DMS153 treated with DMSO at 0.1 percent for 48 hours (cell line): ENCODE measurements at regions not wholly inside any gene's neighbourhood (a gene's known extent, or its start where the extent isn't known, plus 50 kb on each side); places are given as distances from the start of the nearest gene placed in this dataset.

Experiments
- DNase-seq: peaks from one replicate; lab custom pipeline; 2025; ENCODE audit not compliant: unreplicated experiment; lab: John Stamatoyannopoulos, UW

GRCh38 chr18:28584731-28585130 is 407.8 kb upstream of the CDH2 start:
- no peak for DNase-seq

- DNase-seq: no peak
Observed at GRCh38 chr18:28582724-28583123, 405.8 kb upstream of the CDH2 start.

GRCh38 chr18:28581521-28582071 is 404.7 kb upstream of the CDH2 start:
- peak; percentile 28 for DNase-seq

GRCh38 chr18:28576941-28577340 is 400.0 kb upstream of the CDH2 start:
- no peak for DNase-seq

- DNase-seq: no peak
Observed at GRCh38 chr18:28575123-28575522, 398.2 kb upstream of the CDH2 start.

- DNase-seq: no peak
Observed at GRCh38 chr18:28574175-28574574, 397.2 kb upstream of the CDH2 start.

- DNase-seq: no peak
Observed at GRCh38 chr18:28571929-28572328, 395.0 kb upstream of the CDH2 start.

GRCh38 chr18:28560331-28560730 is 383.4 kb upstream of the CDH2 start:
- DNase-seq: no peak

GRCh38 chr18:28559511-28559910 is 382.6 kb upstream of the CDH2 start:
- no peak for DNase-seq

- no peak for DNase-seq
Observed at GRCh38 chr18:28541934-28542333, 365.0 kb upstream of the CDH2 start.

GRCh38 chr18:28541276-28541930 is 364.5 kb upstream of the CDH2 start:
- no peak for DNase-seq

- DNase-seq: no peak
Observed at GRCh38 chr18:28529644-28530043, 352.7 kb upstream of the CDH2 start.

GRCh38 chr18:28526196-28526595 is 349.3 kb upstream of the CDH2 start:
- DNase-seq: no peak

- DNase-seq: no peak
Observed at GRCh38 chr18:28523758-28524475, 347.0 kb upstream of the CDH2 start.

GRCh38 chr18:28522236-28522635 is 345.3 kb upstream of the CDH2 start:
- DNase-seq: no peak

GRCh38 chr18:28519997-28520396 is 343.1 kb upstream of the CDH2 start:
- no peak for DNase-seq

- DNase-seq: no peak
Observed at GRCh38 chr18:28514699-28515098, 337.8 kb upstream of the CDH2 start.

- DNase-seq: no peak
Observed at GRCh38 chr18:28512357-28512756, 335.4 kb upstream of the CDH2 start.

GRCh38 chr18:28511413-28511821 is 334.5 kb upstream of the CDH2 start:
- no peak for DNase-seq

- no peak for DNase-seq
Observed at GRCh38 chr18:28510210-28510609, 333.3 kb upstream of the CDH2 start.

GRCh38 chr18:28504066-28504465 is 327.1 kb upstream of the CDH2 start:
- DNase-seq: no peak

- no peak for DNase-seq
Observed at GRCh38 chr18:28494151-28494550, 317.2 kb upstream of the CDH2 start.
